ENCODE measurements at regions not wholly inside any gene's neighbourhood (a gene's known extent, or its start where the extent isn't known, plus 50 kb on each side); places are given as distances from the start of the nearest gene placed in this dataset.

DNA sequence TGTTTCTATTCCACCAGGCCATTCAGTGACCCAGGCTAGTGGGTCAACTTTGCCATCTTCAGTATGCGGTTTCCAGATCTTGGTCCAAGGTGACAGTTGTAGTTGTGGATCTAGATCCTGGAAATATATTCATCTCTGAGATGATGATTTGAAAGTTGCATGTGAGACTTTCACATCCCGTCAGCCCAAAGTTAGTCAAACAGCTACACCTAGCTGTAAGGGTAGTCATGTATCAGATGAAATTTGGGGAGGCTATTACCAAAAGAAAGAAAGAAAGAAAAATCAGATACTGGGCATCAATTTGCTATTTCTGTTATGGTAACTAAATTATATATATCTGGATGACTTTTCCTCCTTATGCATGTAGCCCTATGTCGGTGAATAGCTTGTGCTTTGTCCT, 259.4 kb upstream of the ARX start:
- TF ChIP-seq, protein P1, sequence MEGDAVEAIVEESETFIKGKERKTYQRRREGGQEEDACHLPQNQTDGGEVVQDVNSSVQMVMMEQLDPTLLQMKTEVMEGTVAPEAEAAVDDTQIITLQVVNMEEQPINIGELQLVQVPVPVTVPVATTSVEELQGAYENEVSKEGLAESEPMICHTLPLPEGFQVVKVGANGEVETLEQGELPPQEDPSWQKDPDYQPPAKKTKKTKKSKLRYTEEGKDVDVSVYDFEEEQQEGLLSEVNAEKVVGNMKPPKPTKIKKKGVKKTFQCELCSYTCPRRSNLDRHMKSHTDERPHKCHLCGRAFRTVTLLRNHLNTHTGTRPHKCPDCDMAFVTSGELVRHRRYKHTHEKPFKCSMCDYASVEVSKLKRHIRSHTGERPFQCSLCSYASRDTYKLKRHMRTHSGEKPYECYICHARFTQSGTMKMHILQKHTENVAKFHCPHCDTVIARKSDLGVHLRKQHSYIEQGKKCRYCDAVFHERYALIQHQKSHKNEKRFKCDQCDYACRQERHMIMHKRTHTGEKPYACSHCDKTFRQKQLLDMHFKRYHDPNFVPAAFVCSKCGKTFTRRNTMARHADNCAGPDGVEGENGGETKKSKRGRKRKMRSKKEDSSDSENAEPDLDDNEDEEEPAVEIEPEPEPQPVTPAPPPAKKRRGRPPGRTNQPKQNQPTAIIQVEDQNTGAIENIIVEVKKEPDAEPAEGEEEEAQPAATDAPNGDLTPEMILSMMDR (IDR thresholded peaks at IDR 0.05; ENCODE audit: borderline replicate concordance, insufficient read depth, low read depth, low read length): no peak

DNA sequence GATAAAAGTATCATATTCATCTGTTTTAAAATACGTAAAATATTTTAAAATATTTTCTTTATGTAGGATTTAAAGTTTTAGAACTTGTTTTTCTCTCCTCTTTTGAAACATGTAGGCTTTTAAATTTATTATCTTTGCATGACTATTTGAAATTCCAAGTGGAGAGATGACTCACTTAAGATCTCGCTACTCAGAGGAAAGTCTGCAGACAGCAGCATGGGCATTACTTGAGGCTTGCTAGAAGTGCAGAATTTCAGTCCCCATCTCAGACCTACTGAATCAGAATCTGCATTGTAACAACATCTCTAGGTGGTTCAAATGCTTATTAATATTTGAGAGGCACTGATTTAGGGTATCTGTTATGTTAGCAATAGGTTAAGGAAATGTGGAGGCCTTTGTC, 225.7 kb upstream of the ARX start:
- H3K4me3 ChIP-seq (ENCODE audit: low read depth, low read length): no peak overlapping the region
- TF ChIP-seq, protein P1 (IDR thresholded peaks at IDR 0.05; ENCODE audit: borderline replicate concordance, insufficient read depth, low read depth, low read length): no peak

More for the DNA sequence above, 259.4 kb upstream of the ARX start:
- H3K4me3 ChIP-seq (ENCODE audit: low read depth, low read length): no peak overlapping the region

DNA sequence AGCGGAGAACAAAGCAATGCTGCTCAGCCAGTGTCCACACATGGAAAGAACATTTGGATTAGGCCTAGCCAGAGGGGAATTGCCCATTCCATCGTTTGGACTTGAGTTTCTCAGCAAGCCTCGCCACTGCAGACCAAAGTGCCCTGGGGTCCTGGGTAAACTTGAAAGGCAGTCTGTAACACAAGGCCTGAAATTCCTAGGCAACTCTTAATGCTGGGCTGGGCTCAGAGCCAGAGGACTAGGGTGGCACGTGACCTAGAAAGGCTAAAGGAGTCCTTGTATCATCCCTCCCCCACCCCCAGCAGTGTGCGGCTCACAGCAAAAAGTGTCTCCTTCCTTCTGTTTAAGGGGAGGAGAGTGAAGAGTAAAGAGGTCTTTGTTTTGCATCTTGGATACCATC, 210.4 kb upstream of the ARX start:
- TF ChIP-seq, protein P1 (IDR thresholded peaks at IDR 0.05; ENCODE audit: borderline replicate concordance, insufficient read depth, low read depth, low read length): no peak
- no peak overlapping the region for H3K4me3 ChIP-seq (ENCODE audit: low read depth, low read length)

DNA sequence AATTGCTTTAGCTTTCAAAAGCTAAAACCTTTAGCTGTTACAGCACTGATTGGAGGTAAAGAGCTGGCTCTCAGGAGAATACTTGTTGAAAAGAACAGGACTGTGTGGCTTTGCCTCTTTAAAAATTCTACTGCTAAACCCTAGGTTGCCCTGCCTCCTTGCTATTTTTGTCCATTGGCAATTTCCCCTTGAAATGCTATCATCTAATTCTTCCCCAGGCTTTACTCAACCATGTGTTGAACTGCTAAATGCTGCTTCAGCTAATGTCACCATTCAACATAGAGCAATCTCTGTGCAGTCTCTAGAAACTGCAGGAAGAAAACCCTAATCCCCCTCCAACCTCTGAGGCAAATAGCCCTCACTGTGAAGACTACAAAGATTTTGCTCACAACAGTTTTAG, 203.7 kb upstream of the ARX start:
- TF ChIP-seq, protein P1 (IDR thresholded peaks at IDR 0.05; ENCODE audit: borderline replicate concordance, insufficient read depth, low read depth, low read length): no peak
- no peak overlapping the region for H3K4me3 ChIP-seq (ENCODE audit: low read depth, low read length)

DNA sequence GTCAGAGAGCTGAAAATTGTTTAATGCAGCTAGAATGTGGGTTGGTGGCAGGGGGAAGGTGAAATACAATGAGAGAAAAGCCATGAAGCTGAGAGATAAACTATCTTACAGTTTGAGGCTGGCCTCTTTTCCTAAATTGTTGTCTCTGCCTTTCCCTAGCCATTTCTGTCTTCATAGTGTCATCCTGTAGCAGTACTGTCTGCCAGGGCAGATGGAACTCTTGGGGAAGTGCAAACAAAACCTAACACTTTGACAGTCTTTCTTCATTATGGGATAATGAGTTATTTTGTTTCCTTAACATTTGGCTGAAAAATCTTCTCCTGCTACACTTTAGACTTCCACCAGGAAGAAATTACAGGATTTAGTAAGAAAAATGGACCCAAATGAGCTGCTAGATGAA, 197.8 kb upstream of the ARX start:
- TF ChIP-seq, protein P1 (IDR thresholded peaks at IDR 0.05; ENCODE audit: borderline replicate concordance, insufficient read depth, low read depth, low read length): no peak
- no peak overlapping the region for H3K4me3 ChIP-seq (ENCODE audit: low read depth, low read length)

DNA sequence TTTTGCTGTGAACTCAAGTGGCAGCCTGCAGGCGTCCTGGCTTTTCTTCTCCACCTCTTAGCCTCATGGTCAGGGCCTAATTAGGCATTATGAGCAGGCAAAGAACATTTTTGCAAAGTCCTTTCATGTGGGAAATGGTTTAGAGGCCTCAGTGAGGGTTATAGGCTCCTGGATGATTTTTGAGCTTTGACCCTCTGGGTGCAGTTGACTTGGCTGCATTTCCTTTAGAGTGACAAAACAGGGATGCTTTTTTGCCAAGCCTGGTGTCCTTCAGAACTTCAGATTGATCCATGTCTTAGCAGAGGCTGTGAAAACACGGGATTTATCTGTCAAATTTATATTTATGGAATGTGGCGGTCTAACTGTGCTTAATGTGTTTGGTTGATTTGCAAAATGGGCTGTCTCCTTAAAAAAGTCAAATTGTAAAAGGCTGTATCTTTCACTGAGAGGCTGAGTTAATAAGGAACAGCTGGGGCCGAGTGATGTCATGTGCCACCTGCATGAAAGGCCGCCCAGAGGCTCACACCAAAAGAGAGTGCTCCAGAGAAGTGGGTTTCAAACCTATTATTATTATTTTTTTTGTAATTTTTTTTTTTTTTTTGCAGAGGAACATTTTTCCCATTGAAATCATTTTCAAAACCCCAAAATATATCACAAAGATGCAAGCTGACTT, 192.2 kb upstream of the ARX start:
- no peak overlapping the region for H3K4me3 ChIP-seq (ENCODE audit: low read depth, low read length)
- TF ChIP-seq, protein P1 (IDR thresholded peaks at IDR 0.05; ENCODE audit: borderline replicate concordance, insufficient read depth, low read depth, low read length): no peak

DNA sequence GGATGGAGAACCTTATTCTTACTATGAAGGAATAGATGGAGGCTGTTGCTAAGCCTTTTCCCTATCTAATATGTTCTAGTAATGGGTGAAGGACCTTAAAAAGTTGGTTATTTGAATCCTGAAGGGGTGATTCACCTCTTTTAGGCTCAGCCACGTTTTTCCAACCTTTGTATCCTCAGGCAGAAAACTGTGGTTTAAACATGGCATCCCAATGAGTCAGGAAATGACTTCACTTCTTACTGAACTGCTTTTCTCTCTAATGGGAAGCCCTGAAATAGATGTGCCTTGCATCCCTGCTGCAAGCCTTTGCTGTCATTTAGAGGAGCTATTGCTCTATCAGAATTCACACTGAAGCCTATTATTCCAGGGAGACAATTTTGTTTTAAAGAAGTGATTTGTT, 191.0 kb upstream of the ARX start:
- TF ChIP-seq, protein P1 (IDR thresholded peaks at IDR 0.05; ENCODE audit: borderline replicate concordance, insufficient read depth, low read depth, low read length): no peak
- H3K4me3 ChIP-seq (ENCODE audit: low read depth, low read length): no peak overlapping the region

All from GM12875 (cell line).